GM21825 (cell line): ENCODE measurements at regions not wholly inside any gene's neighbourhood (a gene's known extent, or its start where the extent isn't known, plus 50 kb on each side); places are given as distances from the start of the nearest gene placed in this dataset.

Source experiments
- ATAC-seq: cut with Tn5 transposase; IDR thresholded peaks from one replicate; pipeline ENCODE4 v1.9.1; 2021; ENCODE audit warnings: mild to moderate bottlenecking, moderate library complexity; ENCODE audit not compliant: unreplicated experiment

- ATAC-seq, result no peak
Measured at GRCh38 chr4:151917145-151917734, 156.4 kb upstream of the GATB start.

DNA sequence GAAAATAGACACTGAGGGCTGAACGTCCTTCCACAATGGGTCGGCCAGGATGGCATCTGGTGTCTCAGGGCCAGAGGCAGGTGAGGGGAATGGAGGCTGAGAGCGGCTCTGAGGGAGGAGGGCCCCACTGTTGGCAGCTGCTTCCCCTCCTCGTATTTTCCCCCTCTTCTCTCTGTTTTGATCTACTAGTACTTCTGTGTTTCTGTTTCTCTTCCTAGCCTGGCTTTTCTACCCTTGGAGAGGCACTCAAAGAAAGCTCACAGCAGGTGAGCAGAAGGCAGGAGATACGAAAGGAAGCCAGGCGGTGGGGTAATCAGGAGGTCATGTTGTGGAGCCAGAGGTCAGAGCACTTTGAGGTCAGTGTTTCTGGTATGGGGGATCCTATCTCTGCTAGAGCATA lies 151.8 kb upstream of the GATB start:
- no peak for ATAC-seq

- no peak for ATAC-seq
Measured at GRCh38 chr4:151911970-151912369, 151.2 kb upstream of the GATB start.

DNA sequence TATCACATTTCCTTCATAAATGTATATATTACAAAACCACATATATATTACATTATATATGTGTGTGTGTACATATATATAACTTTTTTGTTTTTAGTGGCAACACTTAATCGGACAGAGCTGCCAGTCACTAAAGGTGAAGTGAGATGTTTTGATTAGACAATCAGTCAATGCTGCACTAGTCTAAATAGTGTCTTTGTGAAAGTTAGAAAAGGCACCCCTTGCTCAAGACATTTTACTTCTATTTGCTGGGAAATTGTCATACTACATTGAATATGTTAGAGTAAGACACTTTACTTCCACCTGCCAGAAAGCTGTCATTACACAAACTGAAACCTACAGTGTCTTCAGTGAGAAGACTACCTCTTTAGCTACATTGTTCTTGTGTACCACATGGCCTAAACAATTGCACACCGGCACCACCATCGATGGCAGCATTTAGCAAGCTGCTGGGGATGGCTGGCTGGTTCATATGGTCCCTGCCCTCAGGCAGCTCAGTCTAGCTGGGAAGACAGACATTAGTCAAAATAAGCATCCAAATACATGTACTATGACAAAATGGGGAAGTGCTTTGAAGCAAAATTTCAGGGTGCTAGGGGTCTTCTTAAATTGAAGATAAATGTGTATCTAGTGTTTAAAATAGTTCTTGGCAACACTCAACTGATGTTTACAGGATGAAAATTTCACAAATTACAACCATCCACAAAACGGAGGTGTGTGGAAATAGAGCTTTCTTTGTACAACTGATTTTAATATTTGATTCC lies 148.1 kb upstream of the GATB start:
- no peak for ATAC-seq

DNA sequence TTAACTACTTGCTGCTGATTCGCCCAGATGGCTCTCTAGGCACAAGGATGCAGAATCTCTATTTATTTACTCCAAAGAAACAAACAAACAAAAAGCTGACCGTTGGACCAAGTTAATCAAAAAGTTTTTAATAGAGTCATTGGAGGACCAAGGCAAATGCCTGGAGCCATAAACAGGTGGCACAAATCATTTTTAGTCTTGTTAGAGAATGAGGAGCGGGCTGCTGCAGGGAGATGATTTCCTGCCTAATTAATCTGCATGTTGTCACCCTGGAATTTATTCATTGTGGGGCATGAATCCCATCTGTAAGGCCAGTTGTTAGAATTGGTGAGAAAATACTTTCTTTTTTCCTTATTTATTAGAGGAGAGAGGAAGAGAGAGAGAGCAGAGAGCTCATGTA lies 147.4 kb upstream of the GATB start:
- ATAC-seq, result no peak

DNA sequence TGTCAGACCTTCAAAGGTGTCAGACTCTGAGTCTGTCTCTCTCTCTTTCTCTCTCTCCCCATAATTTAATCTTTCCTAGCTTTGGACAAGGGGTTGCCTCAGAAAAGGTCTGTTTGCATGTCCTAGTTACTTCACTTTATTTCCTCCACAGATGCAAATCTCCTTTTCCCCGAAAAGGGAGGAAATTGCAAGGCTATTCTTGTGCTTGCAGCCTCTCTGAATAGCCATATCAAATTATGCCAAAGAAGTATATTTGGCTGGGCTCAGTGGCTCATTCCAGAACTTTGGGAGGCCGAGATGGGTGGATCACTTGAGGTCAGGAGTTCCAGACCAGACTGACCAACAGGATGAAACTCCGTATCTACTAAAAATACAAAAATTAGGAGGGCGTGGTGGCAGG lies 145.6 kb upstream of the GATB start:
- ATAC-seq, result no peak

DNA sequence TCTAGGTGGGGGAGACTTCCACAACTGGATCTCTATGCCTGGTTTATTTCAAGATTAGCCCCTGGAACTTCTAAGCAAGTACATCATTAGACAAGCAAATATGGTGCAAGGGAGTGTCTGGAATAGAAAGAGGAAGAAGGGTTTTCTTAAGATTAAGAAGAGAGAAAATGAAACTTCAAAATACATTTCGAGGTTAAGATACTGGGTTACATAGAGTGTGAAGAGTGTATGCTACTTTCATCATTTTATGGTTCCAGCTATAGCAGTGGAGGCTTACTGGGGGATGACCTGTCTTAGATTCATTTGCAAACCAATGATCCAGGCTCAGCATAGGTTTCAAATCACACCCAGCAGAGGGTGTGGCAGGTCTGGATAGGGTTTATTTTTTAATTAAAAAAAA lies 144.4 kb upstream of the GATB start:
- ATAC-seq, result peak; percentile 95

- no peak for ATAC-seq
Measured at GRCh38 chr4:151901631-151902030, 140.8 kb upstream of the GATB start.

DNA sequence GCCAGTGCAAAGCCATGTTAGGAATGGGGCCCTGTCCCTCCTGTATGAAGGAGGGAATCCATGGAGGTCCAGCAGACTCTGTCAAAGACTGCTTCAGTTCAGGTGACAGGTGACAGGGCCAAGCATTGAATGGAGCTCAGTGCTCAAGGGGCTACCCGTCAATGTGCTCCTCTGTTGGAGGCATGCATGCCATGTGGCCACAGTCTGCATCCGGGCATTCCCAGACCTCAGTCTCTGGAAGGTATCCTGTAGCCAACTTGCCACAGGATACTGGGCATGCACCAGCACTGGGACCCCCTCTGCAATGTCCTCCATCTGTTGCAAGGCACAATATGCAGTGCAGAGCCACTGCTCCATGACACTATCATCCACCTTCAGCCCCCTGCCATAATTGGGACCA lies 136.1 kb upstream of the GATB start:
- no peak for ATAC-seq

GRCh38 chr4:151895671-151896070 lies 134.9 kb upstream of the GATB start:
- no peak for ATAC-seq

DNA sequence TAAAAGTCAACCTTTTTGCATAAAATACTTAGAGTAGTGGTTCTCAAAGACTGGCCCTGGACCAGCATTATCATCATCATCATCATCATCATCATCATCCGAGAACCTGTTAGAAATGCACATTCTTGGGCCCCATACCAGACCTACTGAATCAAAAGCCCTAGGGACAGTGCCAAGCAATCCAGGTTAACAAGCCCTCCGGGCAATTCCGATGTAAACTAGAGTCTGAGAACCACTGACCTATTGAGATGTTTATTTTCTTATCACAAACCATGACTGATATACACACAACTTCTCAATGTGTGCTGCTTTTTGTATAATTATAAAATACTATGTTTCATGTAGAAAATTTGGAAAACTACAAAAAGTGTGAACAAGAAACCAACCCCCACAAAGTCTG lies 133.4 kb upstream of the GATB start:
- no peak for ATAC-seq

- ATAC-seq, result peak; percentile 53
Measured at GRCh38 chr4:151888367-151888866, 127.6 kb upstream of the GATB start.

GRCh38 chr4:151887816-151888180 lies 127.0 kb upstream of the GATB start:
- peak; percentile 22 for ATAC-seq

- peak; percentile 78 for ATAC-seq
Measured at GRCh38 chr4:151887031-151887815, 126.4 kb upstream of the GATB start.

DNA sequence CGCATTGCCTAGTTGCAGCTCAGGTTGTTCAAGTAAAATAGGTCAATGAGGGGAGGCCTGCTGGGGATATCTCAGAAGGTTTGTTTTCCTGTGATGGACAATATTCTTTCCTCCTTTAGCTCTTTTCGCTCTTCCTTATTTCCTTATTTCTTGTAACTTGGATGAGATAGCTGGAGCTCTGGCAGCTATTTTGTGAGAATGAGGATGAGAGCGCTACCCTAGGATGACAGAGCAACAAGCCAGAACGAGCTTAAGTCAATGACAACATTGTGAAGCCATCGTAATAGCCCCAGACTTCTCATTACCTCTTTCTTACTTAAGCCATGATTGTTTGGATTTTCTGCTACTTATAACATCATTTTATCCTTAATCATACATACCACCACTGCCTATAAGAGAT lies 124.3 kb upstream of the GATB start:
- no peak for ATAC-seq

- no peak for ATAC-seq
Measured at GRCh38 chr4:151883747-151884146, 122.9 kb upstream of the GATB start.

DNA sequence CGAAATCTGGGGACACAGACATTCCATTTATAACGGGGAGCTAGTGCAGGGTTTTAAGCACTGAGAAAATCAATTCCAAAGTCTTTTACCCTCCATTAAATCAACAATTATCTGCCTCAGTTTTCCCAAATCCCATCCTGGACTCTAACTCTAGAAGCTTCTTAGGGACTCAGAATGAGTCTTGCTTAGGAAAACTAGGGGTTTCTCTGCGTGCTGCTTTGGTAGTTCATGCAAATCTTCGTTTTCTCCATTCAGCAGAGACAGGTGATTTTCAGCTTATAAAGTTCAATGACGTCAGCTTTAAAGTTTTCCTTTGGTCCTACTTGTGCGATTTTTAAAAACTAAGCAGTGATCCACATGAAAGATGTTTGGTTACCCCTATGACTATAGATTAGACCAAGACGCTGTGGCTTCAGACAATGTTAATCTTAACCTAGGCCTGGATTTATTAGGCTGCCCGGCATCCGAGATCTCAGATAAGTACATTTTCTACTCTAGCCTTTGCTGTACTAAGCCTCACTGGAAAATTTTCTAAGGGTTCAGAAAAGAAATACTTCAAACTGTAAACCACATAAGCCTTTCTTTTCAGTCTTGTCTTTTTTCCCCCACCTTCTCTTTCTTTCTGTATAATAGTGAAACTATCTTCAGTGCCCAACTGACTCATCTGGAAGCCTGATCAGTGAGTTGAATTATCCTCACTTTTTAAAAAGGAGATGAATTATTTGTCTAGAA lies 121.4 kb upstream of the GATB start:
- ATAC-seq, result peak; percentile 57

DNA sequence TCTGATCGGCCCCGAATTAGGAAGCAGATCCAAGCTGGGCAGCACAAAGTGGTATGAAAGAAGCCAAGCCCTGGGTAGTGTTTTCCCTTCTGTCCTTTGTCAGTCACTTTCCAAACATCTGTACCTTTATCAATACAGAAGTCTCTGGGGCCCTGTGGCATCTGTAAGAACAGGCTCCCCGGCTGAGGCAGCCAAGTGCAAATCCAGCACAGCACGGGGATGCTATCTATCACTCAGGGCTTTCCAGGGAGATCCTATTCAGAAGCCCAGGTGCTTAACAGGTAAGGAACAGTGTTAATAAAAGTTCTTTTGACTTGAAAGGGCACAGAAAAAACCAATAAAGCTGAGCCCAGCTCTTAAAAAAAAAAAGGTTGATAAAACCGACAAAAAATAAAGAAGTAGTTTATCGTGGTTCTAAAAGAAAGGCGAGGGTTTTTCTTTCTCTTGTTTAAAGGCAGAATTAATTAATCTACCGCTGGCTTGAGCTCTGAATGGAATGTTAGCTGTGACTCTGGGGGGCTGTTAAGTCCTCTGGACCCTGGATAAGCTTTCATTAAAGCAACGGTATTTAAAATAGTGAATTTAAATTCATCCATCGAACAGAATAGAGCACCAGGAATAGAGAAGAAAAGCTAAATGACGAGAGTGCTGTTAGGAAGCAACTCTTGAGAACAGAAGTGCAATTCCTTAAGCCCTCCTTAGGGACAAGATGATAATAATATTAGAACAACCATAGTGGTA lies 119.1 kb upstream of the GATB start:
- no peak for ATAC-seq

- ATAC-seq, result no peak
Measured at GRCh38 chr4:151876381-151876988, 115.7 kb upstream of the GATB start.

- no peak for ATAC-seq
Measured at GRCh38 chr4:151874328-151874727, 113.5 kb upstream of the GATB start.
